RPMI8226 (cell line): ENCODE measurements at regions not wholly inside any gene's neighbourhood (a gene's known extent, or its start where the extent isn't known, plus 50 kb on each side); places are given as distances from the start of the nearest gene placed in this dataset.

Experiments
- DNase-seq: peaks from one replicate; pipeline ENCODE4 v3.0.0-alpha.2; 2015

DNA sequence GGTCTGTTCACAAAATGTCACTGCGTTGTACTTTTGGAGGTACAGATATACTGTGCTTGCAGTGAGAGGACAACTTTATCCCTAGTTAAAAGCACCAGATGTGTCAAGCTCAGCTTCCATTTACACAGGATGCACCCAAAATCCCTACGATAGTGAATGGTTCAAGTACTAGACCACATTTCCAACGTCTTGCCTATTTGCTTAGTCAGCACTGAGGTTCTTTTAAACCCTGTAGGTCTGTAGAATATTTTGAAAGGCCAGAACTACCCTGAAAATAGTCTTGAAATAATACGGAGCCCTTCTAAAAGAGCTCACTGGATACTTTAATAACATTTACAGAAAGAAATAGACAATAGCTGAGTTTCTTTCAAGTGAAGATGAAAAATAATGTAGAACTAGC, 466.1 kb downstream of the FUT8 start:
- no peak for DNase-seq

DNA sequence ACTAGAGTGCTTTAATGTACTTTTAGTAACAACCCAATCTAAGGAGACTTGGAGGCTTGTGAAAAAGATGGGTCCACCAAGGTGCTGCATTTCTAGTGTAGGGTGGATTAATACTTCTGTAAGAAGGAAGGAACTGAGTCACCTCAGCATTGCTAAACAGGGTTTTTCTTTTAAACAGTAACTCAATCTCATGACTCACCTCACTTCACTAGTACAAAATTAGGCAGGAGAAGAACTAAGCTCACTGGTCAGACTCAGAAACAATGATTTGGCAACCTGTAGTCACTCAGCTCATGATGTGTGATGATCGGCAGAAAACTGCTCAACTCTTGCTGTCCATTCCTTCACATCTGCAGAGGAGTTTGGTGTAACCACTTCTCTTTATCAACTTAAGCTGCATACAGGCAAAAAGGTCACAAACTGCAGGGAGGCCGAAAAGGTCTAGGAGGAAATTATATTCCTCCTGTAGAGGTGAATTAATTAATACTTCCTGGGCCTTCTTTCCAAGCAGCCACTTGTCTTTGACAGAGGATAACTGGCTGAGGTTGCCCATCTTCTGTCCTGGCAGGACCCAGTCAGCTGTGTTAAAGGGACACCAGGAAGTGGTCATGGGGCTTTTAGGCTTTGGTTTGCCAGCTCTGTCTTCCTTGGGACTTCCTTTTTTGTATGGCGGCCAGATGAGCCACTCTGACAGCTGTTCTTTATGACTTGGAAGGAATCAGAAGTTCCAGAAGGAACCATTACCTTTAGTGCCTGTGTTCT, 466.9 kb downstream of the FUT8 start:
- no peak for DNase-seq

DNA sequence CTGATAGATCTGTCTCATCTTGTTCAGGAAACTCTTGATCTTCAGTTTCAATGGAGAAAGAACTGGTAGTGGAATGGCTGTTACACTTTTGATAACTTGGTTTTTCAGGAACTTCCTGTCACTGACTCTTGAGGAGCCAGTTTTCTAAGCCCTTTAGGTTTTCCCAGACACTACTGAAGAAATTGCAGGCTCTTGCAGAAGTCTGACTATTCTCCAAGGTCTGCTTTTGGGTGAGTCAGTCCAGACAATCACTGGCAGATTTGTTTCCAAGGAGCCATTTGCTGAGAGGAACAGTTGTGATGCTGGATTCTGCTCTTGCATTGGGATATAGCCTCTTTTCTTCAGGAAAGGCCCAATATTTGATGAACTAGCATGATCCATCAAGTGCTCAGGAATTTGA, 468.0 kb downstream of the FUT8 start:
- no peak for DNase-seq

DNA sequence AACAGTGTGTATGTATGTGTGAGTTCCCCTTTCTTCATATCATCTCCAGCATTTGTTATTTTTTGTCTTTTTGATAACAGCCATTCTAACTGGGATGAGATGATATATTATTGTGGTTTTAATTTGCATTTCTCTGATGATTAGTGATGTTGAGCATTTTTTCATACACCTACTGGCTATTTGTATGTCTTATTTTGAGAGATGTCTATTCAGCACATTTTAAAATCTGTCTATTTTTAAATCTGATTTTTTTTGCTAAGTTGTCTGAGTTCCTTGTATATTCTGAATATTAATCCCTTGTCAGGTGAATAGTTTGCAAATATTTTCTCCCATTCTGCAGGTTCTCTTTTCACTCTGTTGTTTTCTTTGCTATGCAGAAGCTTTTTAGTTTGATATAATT, 469.1 kb downstream of the FUT8 start:
- no peak for DNase-seq

DNA sequence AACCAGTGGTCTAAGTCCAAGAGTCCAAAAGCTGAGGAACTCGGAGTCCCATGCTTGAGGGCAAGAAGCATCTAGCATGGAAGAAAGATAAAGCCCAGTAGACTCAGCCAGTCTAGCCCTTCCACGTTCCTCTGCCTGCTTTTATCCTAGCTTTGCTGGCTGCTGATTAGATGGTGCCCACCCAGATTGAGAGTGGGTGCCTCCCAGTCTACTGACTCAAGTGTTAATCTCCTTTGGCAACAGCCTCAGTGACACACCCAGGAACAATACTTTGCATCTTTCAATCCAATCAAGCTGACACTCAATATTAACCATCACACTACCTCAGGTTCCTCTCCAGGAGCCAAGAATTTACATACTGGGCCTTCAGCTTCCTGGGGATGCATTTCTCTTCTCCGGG, 476.1 kb downstream of the FUT8 start:
- DNase-seq, result no peak

DNA sequence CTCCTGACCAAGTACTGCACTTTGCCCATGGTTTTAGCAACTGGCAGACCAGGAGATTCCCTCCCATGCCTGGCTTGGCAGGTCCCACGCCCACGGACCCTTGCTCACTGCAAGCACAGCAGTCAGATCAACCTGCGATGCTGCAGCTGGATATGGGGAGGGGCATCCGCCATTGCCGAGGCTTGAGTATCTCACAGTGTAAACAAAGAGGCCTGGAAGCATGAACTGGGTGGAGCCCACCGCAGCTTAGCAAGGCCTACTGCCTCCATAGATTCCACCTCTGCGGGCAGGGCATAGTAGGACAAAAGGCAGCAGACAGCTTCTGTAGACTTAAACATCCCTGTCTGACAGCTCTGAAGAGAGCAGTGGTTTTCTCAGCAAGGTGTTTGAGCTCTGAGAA, 479.8 kb downstream of the FUT8 start:
- no peak for DNase-seq

DNA sequence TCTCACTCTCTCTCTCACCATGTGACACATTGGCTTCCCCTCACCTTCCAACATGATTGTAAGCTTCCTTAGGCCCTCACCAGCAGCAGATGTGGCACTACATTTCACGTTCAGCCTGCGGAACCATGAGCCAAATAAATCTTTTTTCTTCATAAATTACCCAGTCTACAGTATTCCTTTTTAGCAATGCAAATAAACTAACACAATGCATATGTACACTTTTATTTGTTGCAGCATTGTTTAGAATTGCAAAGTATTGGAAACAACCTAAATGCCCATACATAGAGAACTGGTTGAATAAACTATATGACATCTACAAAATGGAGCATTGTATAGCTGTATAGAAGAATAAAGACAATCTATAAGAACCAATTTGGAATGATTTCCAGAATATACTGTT, 487.6 kb downstream of the FUT8 start:
- no peak for DNase-seq

DNA sequence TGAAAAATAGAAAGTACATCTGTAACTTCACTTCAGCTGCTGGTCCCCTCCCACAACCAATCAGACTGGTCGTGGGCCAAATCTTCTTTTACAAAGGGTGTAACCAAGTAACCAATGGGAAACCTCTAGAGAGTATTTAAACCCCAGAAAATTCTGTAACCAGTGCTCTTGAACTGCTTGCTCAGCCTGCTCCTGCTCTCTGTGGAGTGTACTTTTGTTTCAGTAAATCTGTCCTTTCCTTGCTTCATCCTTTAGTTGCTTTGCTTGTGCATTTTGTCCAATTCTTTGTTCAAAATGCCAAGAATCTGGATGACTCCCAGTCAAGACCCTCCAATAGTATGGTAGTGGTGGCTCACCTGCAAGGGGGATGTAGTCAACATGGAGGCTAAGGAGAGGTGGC, 489.1 kb downstream of the FUT8 start:
- DNase-seq, result no peak

DNA sequence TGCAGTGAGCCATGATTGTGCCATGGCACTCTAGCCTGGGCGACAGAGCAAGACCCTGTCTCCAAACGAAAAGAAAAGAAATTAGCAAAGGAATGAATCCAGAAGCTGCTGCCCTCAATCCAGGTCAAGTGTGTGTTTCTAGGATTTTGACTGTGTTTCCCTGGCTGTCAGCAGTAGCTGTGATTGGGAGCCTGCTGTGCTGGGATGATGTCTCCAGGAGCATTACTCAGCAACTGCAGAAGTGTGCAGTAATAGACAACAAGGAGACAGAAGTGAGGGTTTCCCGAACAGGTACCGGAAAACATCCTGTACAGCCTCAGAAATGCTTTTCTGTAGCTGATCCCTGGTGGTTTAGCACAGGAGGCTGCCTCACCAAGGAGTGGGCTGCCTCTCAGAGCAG, 492.5 kb downstream of the FUT8 start:
- no peak for DNase-seq

DNA sequence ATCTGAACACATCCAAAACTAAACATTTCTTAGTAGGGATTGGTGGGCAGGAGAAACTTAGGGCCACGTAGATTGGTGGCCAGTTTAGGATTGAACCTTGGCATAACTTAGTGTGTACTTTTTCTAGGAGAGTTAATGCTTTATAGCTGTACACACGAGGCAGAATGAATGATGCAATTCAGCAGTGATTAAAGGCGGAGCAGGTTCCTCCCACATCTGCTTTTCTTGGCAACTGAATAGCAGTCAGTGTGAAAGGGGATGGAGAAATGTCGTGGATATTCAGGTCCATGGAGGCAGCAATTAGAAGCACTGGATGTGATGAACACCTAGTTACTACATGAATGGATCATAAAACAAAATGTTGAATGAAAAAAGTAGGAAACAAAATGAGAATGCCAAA, 493.8 kb downstream of the FUT8 start:
- DNase-seq, result no peak

DNA sequence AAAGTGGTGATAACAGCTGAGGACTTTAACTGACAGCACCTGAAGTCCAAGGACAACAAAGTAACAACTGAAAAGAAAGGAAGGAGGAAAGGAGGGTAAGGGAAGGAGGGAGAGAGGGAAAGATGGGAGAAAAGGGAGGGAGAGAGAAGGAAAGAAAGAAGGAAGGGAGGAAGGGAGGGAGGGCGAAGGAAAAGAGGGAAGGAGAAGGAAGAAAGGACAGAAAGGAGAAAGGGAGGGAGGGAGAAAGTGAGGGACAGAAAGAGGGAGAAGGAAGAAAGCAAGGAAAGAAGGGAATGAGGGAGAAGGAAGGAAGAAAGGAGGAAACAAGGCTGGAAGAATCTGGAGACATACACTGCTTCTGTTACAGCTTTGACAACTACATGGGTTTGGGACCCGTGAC, 494.4 kb downstream of the FUT8 start:
- no peak for DNase-seq

DNA sequence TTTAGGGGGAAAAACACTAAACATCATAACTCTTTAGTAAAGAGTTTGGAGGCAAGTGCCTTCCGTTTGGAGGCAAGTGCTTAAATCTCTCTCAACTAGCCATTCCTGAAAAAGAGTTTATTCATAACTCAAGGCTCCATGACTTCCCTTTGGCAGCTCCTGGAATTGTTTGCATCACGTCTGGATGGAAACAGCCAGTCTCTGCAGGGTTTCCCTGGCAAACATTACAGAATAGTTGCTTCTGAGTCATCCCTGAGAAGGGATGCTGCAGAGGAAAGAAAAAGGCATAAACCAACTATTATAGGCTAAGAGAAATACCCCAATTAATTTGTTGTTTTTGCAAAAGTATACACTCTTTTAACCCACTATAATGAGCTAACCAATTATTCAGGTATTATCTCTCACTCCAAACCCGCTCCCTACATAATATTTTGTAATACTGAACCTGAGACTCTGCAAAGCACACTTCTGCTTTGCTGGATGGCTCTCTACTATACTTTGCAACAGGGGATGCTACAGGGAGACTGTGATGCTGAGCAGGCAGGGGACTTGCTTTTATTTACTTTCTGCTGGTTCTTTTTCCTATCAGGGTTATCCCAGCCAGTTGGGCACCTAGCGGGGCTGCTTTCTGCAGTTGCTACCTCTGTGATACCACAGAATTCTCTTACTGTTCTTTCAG, 497.7 kb downstream of the FUT8 start:
- DNase-seq, result no peak

DNA sequence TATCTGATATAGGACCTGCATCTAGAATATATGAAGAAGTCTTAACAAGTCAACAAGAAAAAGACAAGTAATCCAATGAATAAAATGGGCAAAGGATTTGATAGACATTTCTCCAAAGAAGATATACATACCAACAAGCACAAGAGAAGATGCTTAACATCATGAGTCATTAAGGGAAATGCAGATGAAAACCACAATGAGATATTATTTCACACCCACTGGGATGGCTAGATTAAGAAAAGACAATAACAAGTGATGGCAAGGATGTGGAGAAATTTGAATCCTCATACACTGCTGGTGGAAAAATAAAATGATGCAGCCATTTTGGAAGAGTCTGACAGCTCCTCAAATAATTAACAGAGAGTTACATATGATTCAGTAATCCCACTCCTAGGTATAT, 502.6 kb downstream of the FUT8 start:
- DNase-seq, result no peak

DNA sequence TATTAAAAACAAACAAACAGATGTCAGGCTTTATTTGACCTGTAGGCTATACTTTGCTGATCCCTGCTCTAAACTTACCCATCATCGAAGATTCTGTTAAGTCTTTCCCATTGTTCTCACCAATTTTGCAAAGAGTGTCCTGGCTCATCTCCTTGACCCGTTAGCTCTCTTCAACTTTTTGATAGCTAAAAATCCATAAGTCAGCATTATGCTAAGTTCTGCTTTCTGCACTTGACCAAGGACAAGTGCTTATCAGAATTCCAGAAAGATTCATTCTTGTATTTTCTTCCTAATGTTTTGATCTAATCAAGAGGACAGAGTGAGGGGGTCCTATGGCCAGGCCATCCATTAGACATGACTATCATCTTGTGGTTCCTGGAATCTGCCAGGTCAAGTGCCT, 503.5 kb downstream of the FUT8 start:
- DNase-seq, result no peak

DNA sequence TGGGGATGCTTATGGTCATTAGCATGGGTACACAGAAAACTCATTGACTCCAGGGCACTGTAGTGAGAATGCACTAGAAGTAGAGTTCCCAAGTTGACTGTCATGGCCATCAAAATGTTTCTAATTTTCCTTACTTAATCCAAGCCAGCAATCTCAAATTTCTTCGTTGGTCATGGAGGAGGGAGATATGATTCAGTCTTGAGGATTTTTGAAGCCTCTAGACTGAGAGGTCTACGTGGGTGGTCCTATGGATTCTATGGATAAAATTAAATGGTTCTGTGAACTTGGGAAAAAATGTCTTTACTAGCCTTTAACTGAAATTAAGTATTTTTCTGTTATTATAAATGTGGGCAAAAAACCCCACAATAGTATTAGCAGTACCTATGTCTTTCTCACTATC, 508.5 kb downstream of the FUT8 start:
- no peak for DNase-seq

DNA sequence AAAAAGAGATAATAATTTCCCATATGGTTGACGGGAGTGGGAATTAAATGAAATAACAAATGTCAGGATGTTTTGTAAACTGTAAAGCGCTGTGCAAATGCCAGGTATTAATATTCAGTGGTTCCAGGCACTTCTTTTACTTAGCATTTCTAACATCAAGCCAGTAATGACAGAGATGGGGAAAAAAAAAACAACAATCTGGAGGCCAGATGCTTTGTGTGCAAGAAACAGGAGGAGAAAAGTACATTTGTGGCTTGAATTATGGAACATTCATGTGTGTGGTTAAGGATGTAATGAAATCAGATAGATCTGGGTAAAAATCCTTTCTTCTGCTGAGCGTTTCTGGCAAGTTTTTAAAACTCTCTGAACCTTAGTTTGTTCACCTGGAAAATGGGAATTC, 509.6 kb downstream of the FUT8 start:
- no peak for DNase-seq

DNA sequence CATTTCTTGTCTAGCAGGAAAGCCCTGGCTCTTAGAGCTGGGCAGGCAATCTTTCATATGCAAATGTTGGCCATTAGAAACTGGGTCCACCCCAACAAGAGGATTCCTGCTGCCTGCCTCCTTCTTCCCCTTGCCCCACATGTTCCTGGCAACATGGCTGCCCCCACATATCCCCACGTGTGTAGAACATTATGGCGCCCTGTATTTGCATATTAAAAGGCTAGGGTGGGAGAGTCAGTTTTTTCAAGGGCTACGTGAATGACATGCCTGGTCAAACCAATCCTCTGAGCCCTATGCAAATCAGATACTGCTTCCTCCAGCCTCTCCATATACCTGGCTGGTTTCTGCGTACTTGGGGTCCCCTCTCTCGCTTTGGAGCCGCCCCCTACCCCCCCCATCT, 514.0 kb downstream of the FUT8 start:
- no peak for DNase-seq

DNA sequence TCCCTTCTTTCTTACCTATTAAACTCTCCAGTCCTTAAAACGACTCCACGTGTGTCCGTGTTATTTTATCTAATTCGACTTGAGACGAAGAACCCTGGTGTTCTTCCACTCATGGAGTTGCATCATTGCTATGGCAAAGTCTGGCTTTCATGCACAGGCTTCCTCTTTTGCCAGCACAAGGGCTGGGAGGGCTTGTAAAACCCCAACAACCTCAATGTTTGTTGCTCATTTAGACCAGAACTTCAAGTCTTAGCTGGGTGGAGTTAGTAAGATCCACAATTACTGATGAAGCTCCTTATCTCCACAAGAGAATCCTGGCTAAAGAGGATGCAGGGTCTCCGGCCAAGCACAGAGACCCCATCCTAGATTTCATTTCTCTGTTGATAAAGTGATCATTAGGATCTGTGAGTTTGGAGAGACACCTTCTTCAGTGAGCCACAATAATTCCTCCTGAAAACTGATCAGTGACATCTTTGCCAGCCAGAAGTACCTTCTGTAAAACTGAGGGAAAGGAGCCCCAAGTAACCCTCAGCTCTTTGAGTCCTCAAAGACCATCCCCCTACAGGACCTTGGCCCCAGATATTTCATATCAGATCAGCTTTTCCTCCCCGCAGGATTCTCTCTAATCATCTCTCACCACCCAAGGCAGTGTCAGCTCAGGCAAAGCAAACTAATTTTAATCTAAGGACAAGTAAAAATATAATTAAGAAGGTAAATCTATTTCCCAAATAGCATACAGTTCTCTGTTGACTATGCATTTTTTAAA, 514.6 kb downstream of the FUT8 start:
- no peak for DNase-seq

DNA sequence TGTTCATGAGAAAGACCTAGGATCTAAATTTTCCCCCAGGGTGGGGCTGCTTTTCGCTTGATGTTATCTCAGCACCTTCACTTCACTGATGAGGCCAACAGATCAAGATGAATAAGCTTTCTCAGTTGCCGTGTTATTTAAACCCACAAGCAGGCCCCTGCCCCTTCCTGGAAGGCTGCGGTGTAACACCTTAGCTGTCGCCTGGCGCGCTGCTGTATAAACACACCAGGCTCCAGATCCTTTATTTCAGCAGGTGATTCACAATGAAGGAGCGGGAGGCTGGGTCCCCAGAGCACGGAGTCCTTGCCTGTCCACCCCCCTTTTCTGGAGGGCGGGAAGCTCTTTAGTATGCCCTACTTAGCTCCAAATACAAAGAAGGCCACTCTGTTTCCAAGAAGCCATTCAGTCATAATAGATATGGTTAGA, 515.4 kb downstream of the FUT8 start:
- no peak for DNase-seq

DNA sequence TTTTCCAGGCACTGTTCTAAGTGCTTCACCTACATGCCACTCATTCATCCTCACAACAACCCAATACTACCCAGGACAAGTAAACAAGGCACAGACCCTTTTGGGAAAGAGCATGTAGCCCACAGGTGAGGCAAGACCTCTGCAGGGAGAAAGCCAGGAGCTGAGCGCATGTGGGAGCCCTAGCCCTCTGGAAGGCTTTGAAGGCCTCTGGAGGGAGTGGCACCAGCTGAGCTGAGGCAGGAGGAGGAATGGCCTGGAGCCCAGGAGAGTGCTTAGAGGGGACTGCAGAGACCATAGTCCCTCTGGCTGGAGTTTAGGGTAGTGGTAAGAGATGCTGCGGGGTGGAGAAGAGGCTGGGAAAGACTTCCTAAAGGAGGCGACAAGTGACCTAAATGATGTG, 516.5 kb downstream of the FUT8 start:
- DNase-seq, result no peak

DNA sequence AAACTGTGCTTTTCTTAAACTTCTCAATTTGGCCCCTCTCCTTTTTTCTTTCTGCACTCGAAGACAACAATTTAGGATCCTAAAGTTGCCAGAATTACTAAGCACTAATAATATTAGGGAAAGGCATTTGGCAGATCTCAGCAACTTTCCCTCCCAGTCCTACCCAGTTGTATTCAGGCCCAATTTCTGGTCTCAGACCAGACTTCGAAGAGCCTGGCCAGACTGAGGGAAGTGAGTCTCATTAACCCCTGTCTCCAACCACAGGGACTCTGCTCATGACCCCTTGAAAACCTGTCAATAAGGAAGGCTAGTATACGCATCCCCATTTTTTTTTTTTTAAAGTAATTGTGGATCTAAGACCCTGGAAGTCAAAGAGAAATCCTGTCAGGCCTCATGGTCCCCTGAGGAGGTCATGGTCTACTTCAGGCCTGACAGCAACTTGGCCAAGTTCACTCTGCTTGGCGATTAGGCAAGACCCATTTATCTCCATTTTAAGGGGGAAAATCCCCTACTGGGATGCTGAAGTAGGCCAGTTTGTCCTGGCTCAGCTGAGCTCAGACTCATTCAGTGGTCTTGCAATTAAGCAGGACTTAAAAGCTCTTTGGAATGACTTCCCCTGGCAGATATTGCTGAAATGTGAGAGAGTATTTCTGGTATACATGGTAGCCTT, 521.0 kb downstream of the FUT8 start:
- no peak for DNase-seq

DNA sequence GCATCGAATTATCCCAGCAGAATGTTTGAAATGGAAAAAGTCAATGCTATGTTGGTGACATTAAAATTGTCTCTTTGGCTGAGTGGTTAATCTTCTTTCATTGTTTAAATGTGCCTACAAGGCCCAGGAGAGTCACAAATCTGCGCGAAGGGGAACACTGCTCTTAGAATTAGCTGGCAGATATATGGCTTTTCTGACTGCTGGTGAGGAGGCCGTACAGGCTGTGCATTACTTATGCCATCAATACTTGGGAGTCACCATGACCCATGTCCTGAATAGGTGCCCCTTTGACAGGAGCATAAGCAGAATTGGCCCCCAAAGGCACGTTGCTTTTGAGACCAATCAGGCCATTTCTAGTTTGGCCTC, 521.5 kb downstream of the FUT8 start:
- DNase-seq, result no peak

DNA sequence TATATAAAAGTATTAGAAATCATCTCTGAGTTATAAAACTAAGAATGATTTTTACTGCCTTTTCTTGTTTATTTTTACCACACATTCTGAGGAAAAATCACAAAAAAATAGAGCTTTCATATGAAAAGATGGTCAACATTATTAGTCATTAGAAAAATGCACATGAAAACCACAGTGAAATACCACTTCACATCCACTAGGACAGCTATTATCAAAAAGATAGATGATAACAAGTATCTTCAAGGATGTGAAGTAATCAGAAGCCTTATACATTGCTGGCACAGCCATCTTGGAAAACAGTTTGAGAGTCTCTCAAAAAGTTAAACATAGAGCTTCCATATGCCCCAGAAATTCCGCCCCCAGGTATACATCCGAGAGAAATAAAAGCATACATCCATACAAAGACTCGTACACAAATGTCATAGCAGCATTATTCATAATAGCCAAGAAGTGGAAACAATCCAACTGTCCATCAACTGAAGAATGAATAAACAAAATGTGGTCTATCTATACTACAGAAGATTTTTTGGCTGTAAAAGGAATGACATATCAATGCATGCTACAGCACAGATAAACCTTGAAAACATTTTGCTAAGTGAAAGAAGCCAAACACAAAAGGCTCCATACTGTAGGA, 523.9 kb downstream of the FUT8 start:
- no peak for DNase-seq
